Natural killer cell (primary cell): ENCODE measurements at regions not wholly inside any gene's neighbourhood (a gene's known extent, or its start where the extent isn't known, plus 50 kb on each side); places are given as distances from the start of the nearest gene placed in this dataset.

ENCODE experiments used
- ATAC-seq, 3 donors: fragments of 150-1000 bp in 2 of 3; fragments of 200-7000 bp in 1 of 3; cut with Tn5 transposase; 1 replicate in 1 of 3; 2 replicates in 2 of 3; pipeline ENCODE4 v1.10.0; 2021; ENCODE audit warnings: mild to moderate bottlenecking in 2 of 3, moderate library complexity in 2 of 3
- DNase-seq, 2 donors: peaks; one replicate each; pipeline versions ENCODE4 v3.0.0 to v3.0.0-alpha.2; 2013 to 2021; ENCODE audit warnings: mixed read lengths in 1 of 2
- H3K27ac ChIP-seq: one replicate; pipeline ENCODE4 v1.5.1; 2013; ENCODE audit warnings: mild to moderate bottlenecking, low read length
- H3K27me3 ChIP-seq: one replicate; pipeline ENCODE4 v1.6.1; 2013; ENCODE audit warnings: low read length; ENCODE audit not compliant: control insufficient read depth, insufficient read depth
- H3K36me3 ChIP-seq: one replicate; pipeline ENCODE4 v1.6.1; 2013; ENCODE audit warnings: low read length; ENCODE audit not compliant: control insufficient read depth, insufficient read depth
- H3K4me1 ChIP-seq: one replicate; pipeline ENCODE4 v1.6.1; 2013; ENCODE audit warnings: low read length; ENCODE audit not compliant: control insufficient read depth, insufficient read depth
- H3K4me3 ChIP-seq: one replicate; pipeline ENCODE4 v1.5.1; 2013; ENCODE audit warnings: low read length
- H3K9me3 ChIP-seq: one replicate; pipeline ENCODE4 v1.6.1; 2013; ENCODE audit warnings: low read length; ENCODE audit not compliant: control insufficient read depth, insufficient read depth
- H3K27ac Mint-ChIP-seq, 2 donors: one replicate each; pipeline ENCODE4 v1.8.0; 2022; ENCODE audit warnings: mild to moderate bottlenecking in 2 of 2, mixed read lengths in 2 of 2, moderate library complexity in 1 of 2
- H3K27me3 Mint-ChIP-seq, 2 donors: one replicate each; pipeline ENCODE4 v1.8.0; 2022; ENCODE audit warnings: low read depth in 2 of 2, mixed read lengths in 2 of 2
- H3K36me3 Mint-ChIP-seq: one replicate; pipeline ENCODE4 v1.8.0; 2022; ENCODE audit warnings: mixed read lengths
- H3K4me1 Mint-ChIP-seq, 2 donors: one replicate each; pipeline ENCODE4 v1.8.0; 2022; ENCODE audit warnings: mixed read lengths in 2 of 2
- H3K4me3 Mint-ChIP-seq: one replicate; pipeline ENCODE4 v1.8.0; 2022; ENCODE audit warnings: mild to moderate bottlenecking, moderate library complexity, mixed read lengths
- H3K9me3 Mint-ChIP-seq, 2 donors: one replicate each; pipeline ENCODE4 v1.8.0; 2022; ENCODE audit warnings: mixed read lengths in 2 of 2
- WGBS: methylation state at CpG from one replicate; pipeline ENCODE4 v1.1.7; 2013; ENCODE audit warnings: missing lambda C conversion rate; ENCODE audit not compliant: insufficient coverage; 5-methylcytosine and 5-hydroxymethylcytosine counted together
- intact Hi-C: fragments of 100-400 bp; cut with micrococcal nuclease; formaldehyde crosslinking; loops from one replicate; pipeline ENCODE4 v1.14.2; 2022
- TF ChIP-seq, protein P1 (sequence below): fragments of 200-600 bp; IDR thresholded peaks from one replicate; pipeline ENCODE4 v1.8.0; 2022; ENCODE audit warnings: antibody characterized with exemption

DNA sequence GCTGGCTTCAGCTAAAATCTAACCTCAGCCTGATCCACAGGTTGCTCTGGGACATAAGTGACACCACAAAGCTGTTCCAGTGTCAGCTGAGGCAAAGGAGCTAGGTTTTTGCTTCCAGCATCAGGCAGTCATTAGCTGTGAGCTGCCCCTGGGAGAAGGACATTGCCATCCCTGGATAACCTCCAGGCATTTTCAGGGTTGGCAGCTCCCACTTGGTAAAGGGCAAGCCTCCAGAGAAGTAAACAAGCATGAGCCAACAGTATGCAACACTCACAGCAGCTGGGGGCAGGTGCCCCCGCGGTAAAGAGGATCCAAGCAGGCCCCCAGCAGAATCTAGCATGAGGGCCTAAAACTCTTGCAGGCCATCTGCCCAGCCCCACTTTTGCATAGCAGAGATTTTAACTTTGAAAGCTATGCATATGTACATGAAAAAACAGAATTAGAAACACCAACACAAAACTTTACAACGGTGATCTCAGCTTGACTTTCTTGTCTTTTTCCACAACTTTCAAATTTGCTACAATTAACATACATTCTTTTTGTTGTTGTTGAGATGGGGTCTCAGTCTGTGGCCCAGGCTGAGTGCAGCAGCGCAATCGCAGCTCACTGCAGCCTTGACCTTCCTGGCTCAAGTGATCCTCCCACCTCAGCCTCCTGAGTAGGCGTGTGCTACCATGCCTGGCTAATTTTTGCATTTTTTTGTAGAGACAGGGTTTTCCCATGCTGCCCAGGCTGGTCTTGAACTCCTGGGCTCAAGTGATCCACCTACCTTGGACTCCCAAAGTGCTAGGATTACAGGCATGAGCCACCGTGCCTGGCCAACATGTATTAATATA lies 83.8 kb upstream of the TPM1 start:
- H3K4me3 Mint-ChIP-seq = no peak overlapping the region
- DNase-seq = no peak
- H3K4me1 ChIP-seq = no peaks in the 10 kb centered on the region
- intact Hi-C loops = no loop called here
- H3K4me1 Mint-ChIP-seq = no peaks in the 10 kb centered on the region
- TF ChIP-seq, protein P1, sequence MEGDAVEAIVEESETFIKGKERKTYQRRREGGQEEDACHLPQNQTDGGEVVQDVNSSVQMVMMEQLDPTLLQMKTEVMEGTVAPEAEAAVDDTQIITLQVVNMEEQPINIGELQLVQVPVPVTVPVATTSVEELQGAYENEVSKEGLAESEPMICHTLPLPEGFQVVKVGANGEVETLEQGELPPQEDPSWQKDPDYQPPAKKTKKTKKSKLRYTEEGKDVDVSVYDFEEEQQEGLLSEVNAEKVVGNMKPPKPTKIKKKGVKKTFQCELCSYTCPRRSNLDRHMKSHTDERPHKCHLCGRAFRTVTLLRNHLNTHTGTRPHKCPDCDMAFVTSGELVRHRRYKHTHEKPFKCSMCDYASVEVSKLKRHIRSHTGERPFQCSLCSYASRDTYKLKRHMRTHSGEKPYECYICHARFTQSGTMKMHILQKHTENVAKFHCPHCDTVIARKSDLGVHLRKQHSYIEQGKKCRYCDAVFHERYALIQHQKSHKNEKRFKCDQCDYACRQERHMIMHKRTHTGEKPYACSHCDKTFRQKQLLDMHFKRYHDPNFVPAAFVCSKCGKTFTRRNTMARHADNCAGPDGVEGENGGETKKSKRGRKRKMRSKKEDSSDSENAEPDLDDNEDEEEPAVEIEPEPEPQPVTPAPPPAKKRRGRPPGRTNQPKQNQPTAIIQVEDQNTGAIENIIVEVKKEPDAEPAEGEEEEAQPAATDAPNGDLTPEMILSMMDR = no peak
- ATAC-seq = no peak
- H3K27me3 Mint-ChIP-seq = peaks cover 3 to 13% of the 10 kb centered on the region in 2 donors
- H3K9me3 ChIP-seq = no peaks in the 10 kb centered on the region
- no peak overlapping the region for H3K27ac ChIP-seq
- H3K27ac Mint-ChIP-seq = no peak overlapping the region
- no peak overlapping the region for H3K4me3 ChIP-seq
- WGBS = 93% methylated on average over 6 of the region's 7 CpGs
- no peaks in the 10 kb centered on the region for H3K36me3 Mint-ChIP-seq
- no peaks in the 10 kb centered on the region for H3K36me3 ChIP-seq
- H3K9me3 Mint-ChIP-seq = no peaks in the 10 kb centered on the region
- no peaks in the 10 kb centered on the region for H3K27me3 ChIP-seq

DNA sequence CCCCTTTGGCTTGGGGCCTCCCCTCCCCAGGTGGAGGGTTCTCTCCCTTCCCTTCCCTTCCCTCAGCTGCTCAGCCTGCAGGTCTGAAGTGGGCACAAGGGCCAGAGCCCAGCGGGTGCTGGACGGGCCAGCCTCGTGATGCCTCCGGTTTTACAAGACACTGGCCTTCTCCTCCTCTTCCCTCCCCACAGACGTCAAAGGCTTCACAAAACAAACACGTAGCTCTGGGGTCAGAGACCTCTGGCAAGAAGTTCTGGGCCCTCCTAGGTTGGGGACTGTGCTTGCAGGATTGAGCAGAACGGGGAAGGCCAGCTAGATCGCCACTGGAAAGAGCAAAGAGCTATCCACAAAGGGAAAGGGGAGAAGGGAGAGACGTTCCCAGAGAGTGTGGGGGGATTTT lies 81.4 kb upstream of the TPM1 start:
- ATAC-seq = no peak
- Mint-ChIP-seq H3K27ac (no peak overlapping the region), H3K27me3 (peaks cover 0 to 5% of the 10 kb centered on the region in 2 donors), H3K4me1 (no peaks in the 10 kb centered on the region), H3K36me3 (no peaks in the 10 kb centered on the region), H3K9me3 (no peaks in the 10 kb centered on the region), H3K4me3 (no peak overlapping the region)
- no peaks in the 10 kb centered on the region for H3K4me1 ChIP-seq
- no peak overlapping the region for H3K4me3 ChIP-seq
- H3K36me3 ChIP-seq = no peaks in the 10 kb centered on the region
- intact Hi-C loops = no loop called here
- no peaks in the 10 kb centered on the region for H3K9me3 ChIP-seq
- DNase-seq = no peak
- WGBS = 97% methylated on average over 9 of the region's 9 CpGs
- no peaks in the 10 kb centered on the region for H3K27me3 ChIP-seq
- no peak overlapping the region for H3K27ac ChIP-seq
- TF ChIP-seq, protein P1 = no peak

DNA sequence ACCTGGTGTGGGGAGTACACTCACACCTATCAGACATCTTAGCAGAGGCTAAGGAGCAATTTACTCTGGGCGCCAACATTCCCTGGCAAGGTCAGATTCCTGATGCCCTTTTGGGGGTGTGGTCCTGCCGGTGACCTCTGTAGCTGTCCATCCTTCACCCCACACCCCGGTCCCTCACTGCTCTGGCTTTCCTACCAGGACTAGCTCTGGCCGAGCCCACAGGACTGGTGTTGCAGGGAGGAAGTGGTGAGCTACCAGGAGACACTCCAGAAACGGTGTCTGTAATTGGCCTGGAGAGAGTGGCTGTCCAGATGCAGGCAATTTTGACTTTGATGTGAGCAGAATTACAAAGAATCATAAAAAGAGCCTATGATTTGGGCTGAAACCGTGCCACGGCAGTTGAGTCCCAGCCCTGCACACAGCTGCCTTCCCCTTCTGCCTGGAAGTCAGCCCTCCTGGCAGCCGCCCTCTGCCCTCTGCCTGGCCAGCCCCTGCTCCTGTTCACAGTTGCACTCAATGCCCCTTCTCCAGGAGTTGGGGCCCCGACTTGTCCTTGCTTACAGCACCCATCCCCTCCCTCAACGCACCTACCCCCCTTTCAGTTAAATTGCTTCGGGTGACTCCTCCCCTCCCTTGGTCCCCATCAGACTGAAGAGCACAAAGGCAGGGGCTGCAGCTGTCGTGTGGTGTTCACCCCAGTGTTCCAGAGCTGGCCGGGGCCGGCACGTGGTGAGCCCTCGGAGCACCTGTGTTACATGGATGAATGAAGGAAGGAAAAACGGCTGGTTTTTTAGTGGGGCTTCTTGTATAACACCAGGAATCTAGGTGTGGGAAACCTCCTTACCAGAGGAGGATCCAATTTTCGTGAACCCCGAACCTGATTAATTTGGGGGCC lies 80.2 kb upstream of the TPM1 start:
- DNase-seq = no peak
- no peaks in the 10 kb centered on the region for H3K36me3 ChIP-seq
- H3K4me3 Mint-ChIP-seq = no peak overlapping the region
- H3K9me3 ChIP-seq = no peaks in the 10 kb centered on the region
- WGBS = 87% methylated on average over 19 of the region's 19 CpGs
- H3K36me3 Mint-ChIP-seq = no peaks in the 10 kb centered on the region
- H3K9me3 Mint-ChIP-seq = no peaks in the 10 kb centered on the region
- no peak overlapping the region for H3K4me3 ChIP-seq
- peaks cover 0 to 2% of the 10 kb centered on the region in 2 donors for H3K27me3 Mint-ChIP-seq
- no peak for ATAC-seq
- H3K4me1 ChIP-seq = no peaks in the 10 kb centered on the region
- H3K27me3 ChIP-seq = no peaks in the 10 kb centered on the region
- H3K27ac Mint-ChIP-seq = no peak overlapping the region
- TF ChIP-seq, protein P1 = no peak
- H3K27ac ChIP-seq = no peak overlapping the region
- H3K4me1 Mint-ChIP-seq = no peaks in the 10 kb centered on the region
- intact Hi-C loops = no loop called here
